B cell (primary cell): ENCODE measurements at regions not wholly inside any gene's neighbourhood (a gene's known extent, or its start where the extent isn't known, plus 50 kb on each side); places are given as distances from the start of the nearest gene placed in this dataset.

Experiments
- ATAC-seq: fragments of 200-7000 bp; cut with Tn5 transposase; one replicate; pipeline ENCODE4 v1.10.0; 2021; ENCODE audit warnings: low read depth, mild to moderate bottlenecking, moderate number of reproducible peaks, moderate library complexity
- CTCF ChIA-PET: fragments of 350-600 bp; sonication (Branson Sonifier 250); formaldehyde crosslinking; loops from one replicate; lab custom pipeline; 2021; ENCODE audit warnings: antibody characterized with exemption, inconsistent platforms; lab: Charles Lee
- POLR2A ChIA-PET: fragments of 350-600 bp; sonication (Branson Sonifier 250); formaldehyde crosslinking; loops from one replicate; lab custom pipeline; 2021; ENCODE audit warnings: antibody characterized with exemption; lab: Charles Lee
- DNase-seq: peaks from one replicate; pipeline ENCODE4 v3.0.0; 2013
- H2AFZ ChIP-seq: 2 replicates; pipeline ENCODE4 v1.6.1; 2012; ENCODE audit warnings: mild to moderate bottlenecking, low read depth, low read length; ENCODE audit not compliant: insufficient read depth, poor library complexity, severe bottlenecking
- H3K27ac ChIP-seq, 2 donors: 1 replicate in 1 of 2; 2 replicates in 1 of 2; pipeline ENCODE4 v1.5.1; 2012 to 2013; ENCODE audit warnings: low read length in 2 of 2, mild to moderate bottlenecking in 2 of 2, moderate library complexity in 1 of 2
- H3K27me3 ChIP-seq, 4 experiments: fragments of 200-600 bp in 1 of 4; sonication (generic) in 1 of 4; replicated peaks in 1 of 4; 1 replicate in 2 of 4; 2 replicates in 2 of 4; pipeline versions ENCODE4 v1.6.1 to v1.7.0; 2013 to 2016; ENCODE audit warnings: low read length in 3 of 4, mild to moderate bottlenecking in 2 of 4, mixed read lengths in 1 of 4, moderate library complexity in 1 of 4; ENCODE audit not compliant: insufficient read depth in 4 of 4, control insufficient read depth in 3 of 4; ENCODE audit errors: control extremely low read depth in 1 of 4
- H3K36me3 ChIP-seq, 2 experiments: replicated peaks in 1 of 2; 1 replicate in 1 of 2; 2 replicates in 1 of 2; pipeline versions ENCODE4 v1.6.1 to v1.7.1; 2013; ENCODE audit warnings: low read length in 1 of 2; ENCODE audit not compliant: insufficient read depth in 2 of 2, control insufficient read depth in 1 of 2; ENCODE audit errors: control extremely low read depth in 1 of 2, extremely low read depth in 1 of 2
- H3K4me1 ChIP-seq, 2 donors: fragments of 200-600 bp in 1 of 2; sonication (generic) in 1 of 2; 1 replicate in 1 of 2; 2 replicates in 1 of 2; pipeline versions ENCODE4 v1.5.1 to v1.6.1; 2013 to 2017; ENCODE audit warnings: low read length in 2 of 2; ENCODE audit not compliant: control insufficient read depth in 2 of 2, insufficient read depth in 2 of 2
- H3K4me2 ChIP-seq: replicated peaks from 2 replicates; pipeline ENCODE3; 2012; ENCODE audit warnings: mild to moderate bottlenecking, low read depth, low read length; ENCODE audit not compliant: poor library complexity, severe bottlenecking
- H3K4me3 ChIP-seq, 5 experiments: fragments of 200-600 bp in 1 of 5; sonication (generic) in 1 of 5; 1 replicate in 3 of 5; 2 replicates in 2 of 5; pipeline versions ENCODE4 v1.5.1 to v1.7.0; 2011 to 2016; ENCODE audit warnings: low read length in 4 of 5, mild to moderate bottlenecking in 4 of 5, low read depth in 2 of 5, control low read depth in 1 of 5, moderate library complexity in 1 of 5; ENCODE audit not compliant: insufficient read depth in 1 of 5; ENCODE audit errors: control extremely low read depth in 1 of 5, extremely low read depth in 1 of 5
- H3K79me2 ChIP-seq: fragments of 200-600 bp; sonication (generic); one replicate; pipeline ENCODE4 v1.6.0; 2016; ENCODE audit warnings: low read length; ENCODE audit not compliant: control insufficient read depth, insufficient read depth
- H3K9ac ChIP-seq: fragments of 200-600 bp; sonication (generic); 2 replicates; pipeline ENCODE4 v1.6.1; 2017; ENCODE audit warnings: mild to moderate bottlenecking, low read length, moderate library complexity
- H3K9me3 ChIP-seq, 3 donors: one replicate each; pipeline versions ENCODE4 v1.6.1 to v1.7.1; 2013; ENCODE audit warnings: low read length in 2 of 3; ENCODE audit not compliant: control insufficient read depth in 2 of 3, insufficient read depth in 1 of 3; ENCODE audit errors: control extremely low read depth in 1 of 3
- H4K20me1 ChIP-seq: 2 replicates; pipeline ENCODE4 v1.6.0; 2012; ENCODE audit warnings: mild to moderate bottlenecking, low read length; ENCODE audit not compliant: insufficient read depth, control insufficient read depth, poor library complexity, severe bottlenecking
- H3K27ac Mint-ChIP-seq: one replicate; pipeline ENCODE4 v1.8.0; 2021; ENCODE audit warnings: mixed read lengths
- H3K27me3 Mint-ChIP-seq: one replicate; pipeline ENCODE4 v1.8.0; 2021; ENCODE audit warnings: mixed read lengths
- H3K4me1 Mint-ChIP-seq: one replicate; pipeline ENCODE4 v1.8.0; 2021; ENCODE audit warnings: mixed read lengths
- H3K4me3 Mint-ChIP-seq: one replicate; pipeline ENCODE4 v1.8.0; 2021; ENCODE audit warnings: mixed read lengths
- H3K9me3 Mint-ChIP-seq: one replicate; pipeline ENCODE4 v1.8.0; 2022; ENCODE audit warnings: mixed read lengths; ENCODE audit not compliant: insufficient read depth
- EZH2 ChIP-seq: IDR thresholded peaks from 2 replicates; pipeline ENCODE4 v1.6.1; 2012; ENCODE audit warnings: borderline replicate concordance, low read depth, mild to moderate bottlenecking, moderate library complexity, low read length; ENCODE audit not compliant: insufficient read depth, poor library complexity, severe bottlenecking
- WGBS: methylation state at CpG from one replicate; pipeline ENCODE4 v1.1.5; 2013; ENCODE audit warnings: missing lambda C conversion rate; ENCODE audit not compliant: insufficient coverage; 5-methylcytosine and 5-hydroxymethylcytosine counted together
- intact Hi-C: fragments of 100-400 bp; cut with micrococcal nuclease; formaldehyde crosslinking; loops from one replicate; pipeline ENCODE4 v1.10.0; 2022
- TF ChIP-seq, protein P1 (sequence below): fragments of 200-600 bp; IDR thresholded peaks from one replicate; pipeline ENCODE4 v1.8.0; 2022; ENCODE audit warnings: antibody characterized with exemption, mild to moderate bottlenecking

DNA sequence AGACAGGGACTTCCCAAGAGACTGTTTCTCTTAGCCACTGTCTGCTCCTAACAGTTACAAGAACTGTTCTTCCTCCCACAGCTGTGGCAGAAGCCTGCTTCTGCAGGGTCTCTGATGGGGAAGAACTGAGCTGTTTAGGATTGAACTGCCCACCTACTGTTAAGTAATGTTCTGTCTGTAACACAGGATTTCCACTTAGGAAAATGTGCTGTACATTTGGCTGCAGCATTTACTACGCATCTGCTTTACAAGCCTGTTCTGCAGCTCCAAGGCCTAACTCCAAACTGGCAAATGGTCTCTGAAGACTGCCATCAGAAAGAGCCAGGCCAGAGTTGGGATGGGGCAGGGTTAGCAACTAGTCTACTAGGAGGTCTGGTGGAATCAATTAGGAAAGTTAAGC is 87.8 kb upstream of the UPP2 start:
- no peaks in the 10 kb centered on the region for H3K9me3 Mint-ChIP-seq
- WGBS: 100% methylated on average over 1 of the region's 1 CpG
- DNase-seq (no peak), ATAC-seq (no peak)
- Histone ChIP-seq H3K9ac (no peak overlapping the region), H3K4me2 (no peak overlapping the region), H3K27ac (no peak overlapping the region), H3K9me3 (no peaks in the 10 kb centered on the region), H3K27me3 (peaks cover 0 to 5% (median 2%) of the 10 kb centered on the region in 4 experiments), H3K4me3 (no peak overlapping the region), H2AFZ (no peak overlapping the region), H3K4me1 (no peaks in the 10 kb centered on the region), H3K36me3 (no peaks in the 10 kb centered on the region), H4K20me1 (no peaks in the 10 kb centered on the region), H3K79me2 (no peaks in the 10 kb centered on the region)
- no peak overlapping the region for H3K27ac Mint-ChIP-seq
- ChIA-PET CTCF (interaction anchor here (0.9 to 3.5 kb wide), 8 partner anchors 10 to 714 kb away, joined by 3 to 20 read pairs (median 3); no protein-coding TSS in a partner anchor), POLR2A (no interaction called here)
- H3K4me1 Mint-ChIP-seq: no peaks in the 10 kb centered on the region
- intact Hi-C loops: loop anchor here (1.0 kb wide), 1 partner anchor 687 kb away; no protein-coding TSS in a partner anchor
- TF ChIP-seq EZH2: no peak
- TF ChIP-seq, protein P1, sequence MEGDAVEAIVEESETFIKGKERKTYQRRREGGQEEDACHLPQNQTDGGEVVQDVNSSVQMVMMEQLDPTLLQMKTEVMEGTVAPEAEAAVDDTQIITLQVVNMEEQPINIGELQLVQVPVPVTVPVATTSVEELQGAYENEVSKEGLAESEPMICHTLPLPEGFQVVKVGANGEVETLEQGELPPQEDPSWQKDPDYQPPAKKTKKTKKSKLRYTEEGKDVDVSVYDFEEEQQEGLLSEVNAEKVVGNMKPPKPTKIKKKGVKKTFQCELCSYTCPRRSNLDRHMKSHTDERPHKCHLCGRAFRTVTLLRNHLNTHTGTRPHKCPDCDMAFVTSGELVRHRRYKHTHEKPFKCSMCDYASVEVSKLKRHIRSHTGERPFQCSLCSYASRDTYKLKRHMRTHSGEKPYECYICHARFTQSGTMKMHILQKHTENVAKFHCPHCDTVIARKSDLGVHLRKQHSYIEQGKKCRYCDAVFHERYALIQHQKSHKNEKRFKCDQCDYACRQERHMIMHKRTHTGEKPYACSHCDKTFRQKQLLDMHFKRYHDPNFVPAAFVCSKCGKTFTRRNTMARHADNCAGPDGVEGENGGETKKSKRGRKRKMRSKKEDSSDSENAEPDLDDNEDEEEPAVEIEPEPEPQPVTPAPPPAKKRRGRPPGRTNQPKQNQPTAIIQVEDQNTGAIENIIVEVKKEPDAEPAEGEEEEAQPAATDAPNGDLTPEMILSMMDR: no peak
- H3K4me3 Mint-ChIP-seq: no peak overlapping the region
- peaks cover 15% of the 10 kb centered on the region for H3K27me3 Mint-ChIP-seq

DNA sequence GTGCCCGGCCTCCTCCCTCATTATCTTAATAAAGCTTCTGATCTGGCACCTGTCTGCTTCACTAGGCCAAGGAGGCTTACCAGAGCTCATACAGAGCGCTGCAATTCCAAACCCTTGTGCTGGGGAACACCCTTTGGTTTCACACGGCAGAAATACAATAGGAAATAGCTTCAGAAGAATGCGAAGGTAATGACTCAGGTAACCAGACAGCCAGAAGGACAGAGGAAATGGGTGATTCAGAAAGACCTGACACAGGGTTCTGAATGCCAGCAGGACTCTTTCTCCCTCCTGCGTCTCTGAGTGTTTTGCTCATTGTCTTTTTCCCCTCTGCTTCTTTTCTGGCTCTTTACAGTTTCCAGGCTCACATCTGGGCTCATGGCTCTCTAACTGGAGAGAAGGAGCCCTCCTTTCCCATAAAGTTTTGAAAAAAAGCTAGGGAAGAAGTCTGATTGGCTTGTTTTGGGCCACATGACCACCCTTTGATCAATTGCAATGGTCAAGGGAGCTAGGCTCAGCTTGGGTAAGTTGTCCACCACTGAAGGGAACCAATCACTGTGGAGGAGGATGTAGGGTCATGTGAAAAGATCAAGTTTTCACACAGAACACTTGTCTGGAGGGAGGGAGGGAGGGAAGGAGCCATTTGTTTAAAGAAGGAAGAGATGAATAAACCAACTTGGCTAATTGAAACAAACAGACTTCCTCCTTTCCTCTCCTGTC is 90.5 kb upstream of the UPP2 start:
- intact Hi-C loops: no loop called here
- H3K4me1 ChIP-seq: no peaks in the 10 kb centered on the region
- H3K4me3 Mint-ChIP-seq: no peak overlapping the region
- H3K27ac ChIP-seq: no peak overlapping the region
- H3K9me3 Mint-ChIP-seq: no peaks in the 10 kb centered on the region
- TF ChIP-seq, protein P1: no peak
- no peak for TF ChIP-seq EZH2
- peaks cover 0 to 4% (median 2%) of the 10 kb centered on the region in 4 experiments for H3K27me3 ChIP-seq
- no peaks in the 10 kb centered on the region for H3K9me3 ChIP-seq
- H3K27ac Mint-ChIP-seq: no peak overlapping the region
- WGBS: 88% methylated on average over 4 of the region's 5 CpGs
- no peaks in the 10 kb centered on the region for H4K20me1 ChIP-seq
- ChIA-PET POLR2A (no interaction called here), CTCF (interaction anchor here (0.6 to 7.6 kb wide), 15 partner anchors 9 to 709 kb away, joined by 3 to 109 read pairs (median 4); no protein-coding TSS in a partner anchor)
- H3K4me1 Mint-ChIP-seq: peaks cover 5% of the 10 kb centered on the region
- DNase-seq (no peak), ATAC-seq (no peak)
- H3K9ac ChIP-seq: no peak overlapping the region
- H3K79me2 ChIP-seq: no peaks in the 10 kb centered on the region
- no peak overlapping the region for H3K4me3 ChIP-seq
- no peaks in the 10 kb centered on the region for H3K36me3 ChIP-seq
- no peak overlapping the region for H2AFZ ChIP-seq
- H3K4me2 ChIP-seq: no peak overlapping the region
- H3K27me3 Mint-ChIP-seq: peaks cover 13% of the 10 kb centered on the region
